Right lobe of liver (tissue), 6 donors: ENCODE measurements at regions not wholly inside any gene's neighbourhood (a gene's known extent, or its start where the extent isn't known, plus 50 kb on each side); places are given as distances from the start of the nearest gene placed in this dataset.

Source experiments
- ATAC-seq, 4 donors: fragments of 200-7000 bp; cut with Tn5 transposase; one replicate each; pipeline ENCODE4 v1.9.1; 2020; ENCODE audit warnings: mild to moderate bottlenecking in 4 of 4, moderate library complexity in 4 of 4
- DNase-seq, 3 donors: peaks; one replicate each; pipeline ENCODE4 v3.0.0-alpha.2; 2020
- H3K27ac ChIP-seq, 3 donors: fragments of 200-600 bp; one replicate each; pipeline ENCODE4 v1.8.0; 2022
- H3K27me3 ChIP-seq, 2 donors: fragments of 200-600 bp; one replicate each; pipeline ENCODE4 v1.8.0; 2022
- H3K36me3 ChIP-seq, 4 donors: fragments of 200-600 bp; sonication (generic) in 1 of 4; one replicate each; pipeline versions ENCODE4 v1.5.1 to v1.8.0; 2017 to 2022; ENCODE audit warnings: control low read depth in 1 of 4
- H3K4me1 ChIP-seq, 4 donors: fragments of 200-600 bp; sonication (generic) in 1 of 4; one replicate each; pipeline versions ENCODE4 v1.5.1 to v1.8.0; 2017 to 2022; ENCODE audit warnings: control low read depth in 1 of 4
- H3K4me3 ChIP-seq, 3 donors: fragments of 200-600 bp; one replicate each; pipeline ENCODE4 v1.8.0; 2022
- H3K9me3 ChIP-seq, 4 donors: fragments of 200-600 bp; sonication (generic) in 1 of 4; one replicate each; pipeline versions ENCODE4 v1.5.1 to v1.8.0; 2017 to 2022; ENCODE audit warnings: control low read depth in 1 of 4
- CTCF ChIP-seq, 4 donors: fragments of 200-600 bp in 3 of 4; fragments of 450-650 bp in 1 of 4; IDR thresholded peaks; one replicate each; pipeline versions ENCODE4 v1.5.1 to v1.8.0; 2016 to 2022; ENCODE audit warnings: antibody characterized with exemption in 4 of 4, mild to moderate bottlenecking in 2 of 4
- POLR2A ChIP-seq: fragments of 450-650 bp; IDR thresholded peaks from one replicate; pipeline ENCODE4 v1.6.1; 2017; ENCODE audit warnings: antibody characterized with exemption, mild to moderate bottlenecking
- WGBS: methylation state at CpG from one replicate; pipeline ENCODE4 v1.1.6; 2018; ENCODE audit warnings: low coverage, low lambda C conversion rate; ENCODE audit not compliant: insufficient coverage; ENCODE audit errors: missing lambda C conversion rate; 5-methylcytosine and 5-hydroxymethylcytosine counted together
- intact Hi-C, 2 donors: fragments of 100-400 bp; cut with DNase I; formaldehyde crosslinking; loops; one replicate each; pipeline versions ENCODE4 v1.11.2 to v1.14.1; 2022
- donor health status: DM: no; HTN: yes; CAD: no.
- donor health status: DM: no; HTN: no; CAD: no.
- donor health status: DM: no; HTN: no; CAD: no.
- donor health status: DM: no; HTN: yes; CAD: no.
- donor health status: DM: no; HTN: yes; CAD: no.

GRCh38 chr4:153119626-153120025 is 84.6 kb upstream of the TRIM2 start:
- intact Hi-C loops = no loop called here
- H3K9me3 ChIP-seq = no peaks in the 10 kb centered on the region
- ATAC-seq = no peak
- no peak overlapping the region for H3K27ac ChIP-seq
- H3K4me3 ChIP-seq = no peak overlapping the region
- no peaks in the 10 kb centered on the region for H3K27me3 ChIP-seq
- 75% methylated on average over 1 of the region's 2 CpGs for WGBS
- DNase-seq = no peak
- H3K36me3 ChIP-seq = no peaks in the 10 kb centered on the region
- TF ChIP-seq CTCF (IDR thresholded peaks at IDR 0.05) = no peak
- TF ChIP-seq POLR2A = no peak
- H3K4me1 ChIP-seq = no peaks in the 10 kb centered on the region

- Histone ChIP-seq H3K4me3 (no peak overlapping the region), H3K27me3 (no peaks in the 10 kb centered on the region), H3K9me3 (no peaks in the 10 kb centered on the region), H3K4me1 (no peaks in the 10 kb centered on the region), H3K27ac (no peak overlapping the region), H3K36me3 (no peaks in the 10 kb centered on the region)
- TF ChIP-seq CTCF (IDR thresholded peaks at IDR 0.05) (no peak), POLR2A (no peak)
- DNase-seq = no peak
- 95% methylated on average over 2 of the region's 2 CpGs for WGBS
- intact Hi-C loops = no loop called here
- ATAC-seq = no peak
Measured at GRCh38 chr4:153120235-153120634, 84.0 kb upstream of the TRIM2 start.

- no peaks in the 10 kb centered on the region for H3K36me3 ChIP-seq
- intact Hi-C loops = no loop called here
- ATAC-seq (no peak), DNase-seq (no peak)
- H3K4me1 ChIP-seq = peaks cover 0 to 5% (median 0%) of the 10 kb centered on the region in 4 donors
- no peak overlapping the region for H3K4me3 ChIP-seq
- WGBS = 73% methylated on average over 6 of the region's 6 CpGs
- H3K9me3 ChIP-seq = no peaks in the 10 kb centered on the region
- no peak overlapping the region for H3K27ac ChIP-seq
- TF ChIP-seq CTCF (IDR thresholded peaks at IDR 0.05) (no peak), POLR2A (no peak)
- H3K27me3 ChIP-seq = no peaks in the 10 kb centered on the region
Measured at GRCh38 chr4:153122855-153123254, 81.4 kb upstream of the TRIM2 start.

DNA sequence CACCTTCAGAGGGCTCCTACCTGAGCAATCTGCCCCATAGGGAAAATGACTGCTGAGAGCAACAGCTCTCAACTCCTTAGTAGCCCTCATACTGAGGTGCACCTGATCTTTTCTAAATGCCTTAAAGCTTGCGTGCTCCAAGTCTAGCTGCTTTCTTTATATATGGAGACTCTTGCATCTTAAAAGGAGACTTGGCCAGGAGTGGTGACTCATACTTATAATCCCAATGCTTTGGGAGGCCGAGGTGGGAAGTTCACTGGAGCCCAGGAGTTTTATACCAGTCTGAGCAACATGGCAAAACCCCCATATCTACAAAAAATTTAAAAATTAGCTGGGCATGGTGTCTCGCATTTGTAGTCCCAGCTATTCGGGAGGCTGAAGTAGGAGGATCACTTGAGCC is 78.1 kb upstream of the TRIM2 start:
- intact Hi-C loops = no loop called here
- DNase-seq (no peak), ATAC-seq (no peak)
- Histone ChIP-seq H3K9me3 (no peaks in the 10 kb centered on the region), H3K4me3 (no peak overlapping the region), H3K36me3 (no peaks in the 10 kb centered on the region), H3K27me3 (no peaks in the 10 kb centered on the region), H3K27ac (no peak overlapping the region), H3K4me1 (peaks cover 0 to 5% (median 0%) of the 10 kb centered on the region in 4 donors)
- TF ChIP-seq POLR2A = no peak
- TF ChIP-seq CTCF (IDR thresholded peaks at IDR 0.05) = no peak
- 83% methylated on average over 3 of the region's 4 CpGs for WGBS
